Gastroesophageal sphincter (tissue), 4 donors: ENCODE measurements at regions not wholly inside any gene's neighbourhood (a gene's known extent, or its start where the extent isn't known, plus 50 kb on each side); places are given as distances from the start of the nearest gene placed in this dataset.

ENCODE experiments used
- ATAC-seq: fragments of 150-250 bp; one replicate; pipeline ENCODE4 v1.9.1; 2016; ENCODE audit warnings: mild to moderate bottlenecking, moderate library complexity
- H3K27ac ChIP-seq, 4 donors: fragments of 200-600 bp; sonication (generic) in 3 of 4; 1 replicate in 3 of 4; 2 replicates in 1 of 4; pipeline ENCODE4 v1.5.1; 2016 to 2019
- H3K27me3 ChIP-seq: fragments of 200-600 bp; sonication (generic); one replicate; pipeline ENCODE4 v1.5.1; 2019
- H3K36me3 ChIP-seq, 2 donors: fragments of 200-600 bp; sonication (generic); one replicate each; pipeline ENCODE4 v1.5.1; 2019; ENCODE audit warnings: control low read depth in 1 of 2
- H3K4me1 ChIP-seq, 3 donors: fragments of 200-600 bp; sonication (generic); 1 replicate in 2 of 3; 2 replicates in 1 of 3; pipeline ENCODE4 v1.5.1; 2016 to 2019; ENCODE audit warnings: control low read depth in 2 of 3
- H3K4me3 ChIP-seq, 2 donors: fragments of 200-600 bp; sonication (generic); one replicate each; pipeline ENCODE4 v1.5.1; 2019; ENCODE audit warnings: mild to moderate bottlenecking in 1 of 2, moderate library complexity in 1 of 2
- H3K9me3 ChIP-seq, 3 donors: fragments of 200-600 bp; sonication (generic); one replicate each; pipeline ENCODE4 v1.5.1; 2017 to 2019; ENCODE audit warnings: control low read depth in 2 of 3
- EP300 ChIP-seq: sonication (generic); formaldehyde crosslinking; IDR thresholded peaks from one replicate; pipeline ENCODE4 v1.6.1; 2017; ENCODE audit warnings: antibody characterized with exemption, mild to moderate bottlenecking
- POLR2A ChIP-seq, 2 donors: fragments of 450-650 bp; IDR thresholded peaks; one replicate each; pipeline ENCODE4 v1.6.1; 2017; ENCODE audit warnings: antibody characterized with exemption in 2 of 2, mild to moderate bottlenecking in 2 of 2, moderate library complexity in 1 of 2
- POLR2AphosphoS5 ChIP-seq: sonication (generic); formaldehyde crosslinking; IDR thresholded peaks from one replicate; pipeline ENCODE4 v1.6.1; 2017; ENCODE audit warnings: antibody characterized with exemption
- WGBS, 2 donors: methylation state at CpG; one replicate each; pipeline ENCODE4 v1.1.5; 2018; ENCODE audit warnings: low coverage in 1 of 2; 5-methylcytosine and 5-hydroxymethylcytosine counted together
- TF ChIP-seq, protein P1 (sequence below), 4 experiments: fragments of 200-600 bp in 2 of 4; fragments of 450-650 bp in 2 of 4; sonication (generic) in 1 of 4; IDR thresholded peaks; one replicate each; pipeline ENCODE4 v1.5.1; 2017 to 2019; ENCODE audit warnings: antibody characterized with exemption in 4 of 4, mild to moderate bottlenecking in 2 of 4, moderate library complexity in 2 of 4

DNA sequence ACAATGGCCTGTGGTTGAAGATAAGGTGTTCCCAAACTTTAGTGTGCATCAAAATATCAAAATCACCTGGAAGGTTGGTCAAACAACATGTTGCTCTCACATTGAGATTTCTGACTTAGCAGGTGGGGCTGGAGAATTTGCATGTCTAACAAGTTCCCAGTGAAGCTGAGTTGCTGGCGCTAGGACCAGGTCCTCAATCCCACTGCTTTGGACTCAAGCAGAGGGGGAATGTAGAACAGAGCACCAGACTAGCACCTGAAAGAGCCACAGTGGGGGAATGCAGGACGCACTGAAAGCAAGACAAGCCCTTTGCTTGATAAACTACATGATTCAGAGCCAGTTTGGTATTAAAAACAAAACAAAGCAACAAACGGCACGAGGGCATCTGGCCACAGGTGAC, 458.1 kb downstream of the MTRR start:
- H3K9me3 ChIP-seq: no peaks in the 10 kb centered on the region
- H3K27ac ChIP-seq: no peak overlapping the region
- H3K4me1 ChIP-seq: no peaks in the 10 kb centered on the region
- H3K36me3 ChIP-seq: no peaks in the 10 kb centered on the region
- TF ChIP-seq EP300 (no peak), POLR2AphosphoS5 (no peak), POLR2A (IDR thresholded peaks at IDR 0.05) (no peak)
- TF ChIP-seq, protein P1, sequence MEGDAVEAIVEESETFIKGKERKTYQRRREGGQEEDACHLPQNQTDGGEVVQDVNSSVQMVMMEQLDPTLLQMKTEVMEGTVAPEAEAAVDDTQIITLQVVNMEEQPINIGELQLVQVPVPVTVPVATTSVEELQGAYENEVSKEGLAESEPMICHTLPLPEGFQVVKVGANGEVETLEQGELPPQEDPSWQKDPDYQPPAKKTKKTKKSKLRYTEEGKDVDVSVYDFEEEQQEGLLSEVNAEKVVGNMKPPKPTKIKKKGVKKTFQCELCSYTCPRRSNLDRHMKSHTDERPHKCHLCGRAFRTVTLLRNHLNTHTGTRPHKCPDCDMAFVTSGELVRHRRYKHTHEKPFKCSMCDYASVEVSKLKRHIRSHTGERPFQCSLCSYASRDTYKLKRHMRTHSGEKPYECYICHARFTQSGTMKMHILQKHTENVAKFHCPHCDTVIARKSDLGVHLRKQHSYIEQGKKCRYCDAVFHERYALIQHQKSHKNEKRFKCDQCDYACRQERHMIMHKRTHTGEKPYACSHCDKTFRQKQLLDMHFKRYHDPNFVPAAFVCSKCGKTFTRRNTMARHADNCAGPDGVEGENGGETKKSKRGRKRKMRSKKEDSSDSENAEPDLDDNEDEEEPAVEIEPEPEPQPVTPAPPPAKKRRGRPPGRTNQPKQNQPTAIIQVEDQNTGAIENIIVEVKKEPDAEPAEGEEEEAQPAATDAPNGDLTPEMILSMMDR (IDR thresholded peaks at IDR 0.05): no peak
- no peak for ATAC-seq
- no peaks in the 10 kb centered on the region for H3K27me3 ChIP-seq
- 57 to 64% methylated on average over 4 of the region's 4 CpGs for WGBS, 2 donors
- H3K4me3 ChIP-seq: no peak overlapping the region

DNA sequence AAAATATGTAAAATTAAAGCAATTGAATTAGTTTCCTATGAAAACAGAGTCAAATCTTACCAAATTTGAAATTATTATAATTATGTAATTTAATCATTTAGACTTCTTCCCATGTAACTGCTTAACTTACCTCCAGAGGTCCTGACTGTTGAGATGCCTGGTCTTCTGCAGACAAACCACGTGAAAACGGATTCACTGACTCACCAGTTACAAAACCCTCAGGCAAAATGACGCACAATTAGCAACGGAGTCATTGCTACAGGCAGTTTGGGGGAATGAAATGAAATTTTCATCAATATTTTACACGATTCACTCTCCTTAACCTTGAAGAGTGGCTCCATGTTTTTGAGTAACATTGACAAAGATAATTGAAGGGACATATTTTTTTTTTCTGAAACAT, 460.8 kb downstream of the MTRR start:
- no peak for ATAC-seq
- WGBS, 2 donors: 86 to 100% methylated on average over 2 to 5 of the region's 5 CpGs
- no peaks in the 10 kb centered on the region for H3K36me3 ChIP-seq
- no peaks in the 10 kb centered on the region for H3K4me1 ChIP-seq
- no peak overlapping the region for H3K27ac ChIP-seq
- no peaks in the 10 kb centered on the region for H3K9me3 ChIP-seq
- TF ChIP-seq, protein P1 (IDR thresholded peaks at IDR 0.05): no peak
- TF ChIP-seq POLR2AphosphoS5: no peak
- no peak for TF ChIP-seq POLR2A (IDR thresholded peaks at IDR 0.05)
- no peak for TF ChIP-seq EP300
- no peak overlapping the region for H3K4me3 ChIP-seq
- H3K27me3 ChIP-seq: no peaks in the 10 kb centered on the region

DNA sequence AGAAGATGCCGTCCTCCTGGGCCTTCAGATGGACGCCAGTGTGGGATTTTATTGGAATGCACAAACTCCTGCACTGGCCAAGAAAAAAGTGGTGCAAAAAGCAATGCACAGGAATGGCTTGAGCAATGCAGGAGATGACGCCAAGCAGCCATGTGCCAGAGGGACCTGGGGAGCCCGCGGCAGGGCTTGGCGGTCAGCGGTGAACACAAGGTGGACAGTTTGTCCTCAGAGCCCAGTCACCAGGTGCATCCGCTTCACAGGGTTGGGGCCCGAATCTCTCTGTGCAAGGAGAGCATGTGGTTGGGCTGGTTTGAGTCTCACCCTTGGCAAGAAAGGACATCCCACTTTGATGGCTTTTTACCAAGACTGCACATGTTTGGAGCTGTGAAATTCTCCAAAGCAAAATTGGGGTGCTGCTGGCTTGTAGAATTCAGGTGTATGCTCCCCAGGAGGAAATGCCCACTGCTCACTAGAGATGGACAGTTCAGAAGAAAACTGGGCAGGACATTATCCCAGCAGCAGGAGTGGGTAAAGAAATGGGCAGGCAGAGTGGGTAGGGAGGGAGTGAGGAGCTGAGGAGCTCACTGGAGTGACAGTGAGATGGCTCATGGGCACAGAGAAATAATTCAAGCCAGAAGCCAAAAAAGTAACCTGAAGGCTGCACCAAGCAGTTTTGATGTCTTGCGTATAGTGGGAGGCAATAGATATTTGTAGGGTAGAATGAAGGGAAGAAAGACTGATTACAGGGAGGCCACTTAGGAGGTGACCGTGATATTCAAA, 463.9 kb downstream of the MTRR start:
- Histone ChIP-seq H3K27ac (no peak overlapping the region), H3K27me3 (no peaks in the 10 kb centered on the region), H3K4me1 (no peaks in the 10 kb centered on the region), H3K9me3 (no peaks in the 10 kb centered on the region), H3K4me3 (no peak overlapping the region), H3K36me3 (no peaks in the 10 kb centered on the region)
- no peak for ATAC-seq
- 83 to 100% methylated on average over 4 to 7 of the region's 11 CpGs for WGBS, 2 donors
- TF ChIP-seq POLR2A (IDR thresholded peaks at IDR 0.05): no peak
- TF ChIP-seq EP300: no peak
- TF ChIP-seq POLR2AphosphoS5: no peak
- TF ChIP-seq, protein P1 (IDR thresholded peaks at IDR 0.05): no peak

GRCh38 chr5:8333485-8333884, 464.5 kb downstream of the MTRR start:
- H3K9me3 ChIP-seq: no peaks in the 10 kb centered on the region
- H3K4me3 ChIP-seq: no peak overlapping the region
- H3K27me3 ChIP-seq: no peaks in the 10 kb centered on the region
- WGBS, 2 donors: 50 to 52% methylated on average over 4 to 5 of the region's 5 CpGs
- no peak overlapping the region for H3K27ac ChIP-seq
- TF ChIP-seq EP300 (no peak), POLR2AphosphoS5 (no peak), POLR2A (IDR thresholded peaks at IDR 0.05) (no peak)
- TF ChIP-seq, protein P1 (IDR thresholded peaks at IDR 0.05): no peak
- ATAC-seq: no peak
- no peaks in the 10 kb centered on the region for H3K36me3 ChIP-seq
- H3K4me1 ChIP-seq: no peaks in the 10 kb centered on the region

- Histone ChIP-seq H3K4me3 (no peak overlapping the region), H3K36me3 (no peaks in the 10 kb centered on the region), H3K27me3 (no peaks in the 10 kb centered on the region), H3K9me3 (no peaks in the 10 kb centered on the region), H3K4me1 (no peaks in the 10 kb centered on the region), H3K27ac (no peak overlapping the region)
- 21% methylated on average over 1 of the region's 1 CpG; no CpG with 5 or more reads in 1 of the 2 donors for WGBS, 2 donors
- no peak for ATAC-seq
- TF ChIP-seq EP300: no peak
- no peak for TF ChIP-seq POLR2AphosphoS5
- TF ChIP-seq POLR2A (IDR thresholded peaks at IDR 0.05): no peak
- TF ChIP-seq, protein P1 (IDR thresholded peaks at IDR 0.05): no peak
Measured at GRCh38 chr5:8333977-8334376, 465.0 kb downstream of the MTRR start.
